Erythroblast (primary cell): ENCODE measurements at regions not wholly inside any gene's neighbourhood (a gene's known extent, or its start where the extent isn't known, plus 50 kb on each side); places are given as distances from the start of the nearest gene placed in this dataset.
"Not testable (repeated sequence)": the region's sequence is repeated elsewhere in the genome, so short reads cannot be mapped to it uniquely, and the experiment has no call there.

Source experiments
- DNase-seq, 2 experiments: peaks; one replicate each; lab custom pipeline; 2025; lab: John Stamatoyannopoulos, UW
- GATA1 ChIP-seq: IDR thresholded peaks from 2 replicates; pipeline ENCODE4 v1.6.1; 2011; ENCODE audit warnings: low read depth, mild to moderate bottlenecking, control low read depth, low read length, moderate library complexity
- POLR2A ChIP-seq: IDR thresholded peaks from 2 replicates; pipeline ENCODE4 v1.6.1; 2011; ENCODE audit warnings: mild to moderate bottlenecking, low read length

- DNase-seq, result no peak
- TF ChIP-seq GATA1, result no peak
- TF ChIP-seq POLR2A, result no peak
These were observed 84.8 kb downstream of the LSM3 start for GRCh38 chr3:14263317-14264005.

GRCh38 chr3:14265246-14265962 is 86.8 kb downstream of the LSM3 start:
- no peak for TF ChIP-seq POLR2A
- TF ChIP-seq GATA1, result no peak
- DNase-seq, result no peak

- no peak for DNase-seq
- TF ChIP-seq GATA1 (no peak), POLR2A (no peak)
These were observed 87.7 kb downstream of the LSM3 start for GRCh38 chr3:14266361-14266760.

- no peak for TF ChIP-seq GATA1
- TF ChIP-seq POLR2A, result no peak
These were observed 89.4 kb downstream of the LSM3 start for GRCh38 chr3:14267976-14268375.

GRCh38 chr3:14268897-14269296 is 90.3 kb downstream of the LSM3 start:
- TF ChIP-seq POLR2A (no peak), GATA1 (no peak)

More at GRCh38 chr3:14267976-14268375, 89.4 kb downstream of the LSM3 start:
- DNase-seq, result no peak

GRCh38 chr3:14272041-14272958 is 93.7 kb downstream of the LSM3 start:
- DNase-seq, result not testable (repeated sequence)

More at GRCh38 chr3:14268897-14269296, 90.3 kb downstream of the LSM3 start:
- DNase-seq, result no peak

GRCh38 chr3:14272959-14273560 is 94.4 kb downstream of the LSM3 start:
- not testable (repeated sequence) for DNase-seq

GRCh38 chr3:14273901-14274611 is 95.4 kb downstream of the LSM3 start:
- no peak for DNase-seq
- TF ChIP-seq POLR2A (no peak), GATA1 (no peak)

- DNase-seq, result peak in 1 of 2 experiments; percentile 22
- TF ChIP-seq GATA1 (no peak), POLR2A (no peak)
These were observed 96.0 kb downstream of the LSM3 start for GRCh38 chr3:14274612-14274936.

- TF ChIP-seq GATA1 (no peak), POLR2A (no peak)
- DNase-seq, result peak; percentile 21 to 44
These were observed 96.7 kb downstream of the LSM3 start for GRCh38 chr3:14274999-14275961.

- DNase-seq, result no peak
- no peak for TF ChIP-seq GATA1
- TF ChIP-seq POLR2A, result no peak
These were observed 97.6 kb downstream of the LSM3 start for GRCh38 chr3:14275962-14276909.
